ENCODE measurements at regions not wholly inside any gene's neighbourhood (a gene's known extent, or its start where the extent isn't known, plus 50 kb on each side); places are given as distances from the start of the nearest gene placed in this dataset.

GRCh38 chr5:63247651-63248050 lies 669.0 kb downstream of the LRRC70 start:
- TF ChIP-seq MAX (IDR thresholded peaks at IDR 0.05) (no peak), TEAD4 (IDR thresholded peaks at IDR 0.05) (no peak), FOXM1 (IDR thresholded peaks at IDR 0.05; ENCODE audit: borderline replicate concordance, low read depth) (no peak), ZBTB7A (IDR thresholded peaks at IDR 0.05; ENCODE audit: low read depth) (no peak), EP300 (IDR thresholded peaks at IDR 0.05; ENCODE audit: borderline replicate concordance) (no peak), TCF12 (IDR thresholded peaks at IDR 0.05; ENCODE audit: low read depth) (no peak), NFIC (IDR thresholded peaks at IDR 0.05) (no peak), CREB1 (IDR thresholded peaks at IDR 0.05; ENCODE audit: low read depth) (no peak), USF1 (IDR thresholded peaks at IDR 0.05) (no peak), CEBPB (IDR thresholded peaks at IDR 0.05) (no peak), RAD21 (IDR thresholded peaks at IDR 0.05; ENCODE audit: low read depth) (no peak), YY1 (IDR thresholded peaks at IDR 0.05; ENCODE audit: low read depth) (no peak), TAF1 (IDR thresholded peaks at IDR 0.05; ENCODE audit: low read depth) (no peak)
- TF ChIP-seq, protein P1, sequence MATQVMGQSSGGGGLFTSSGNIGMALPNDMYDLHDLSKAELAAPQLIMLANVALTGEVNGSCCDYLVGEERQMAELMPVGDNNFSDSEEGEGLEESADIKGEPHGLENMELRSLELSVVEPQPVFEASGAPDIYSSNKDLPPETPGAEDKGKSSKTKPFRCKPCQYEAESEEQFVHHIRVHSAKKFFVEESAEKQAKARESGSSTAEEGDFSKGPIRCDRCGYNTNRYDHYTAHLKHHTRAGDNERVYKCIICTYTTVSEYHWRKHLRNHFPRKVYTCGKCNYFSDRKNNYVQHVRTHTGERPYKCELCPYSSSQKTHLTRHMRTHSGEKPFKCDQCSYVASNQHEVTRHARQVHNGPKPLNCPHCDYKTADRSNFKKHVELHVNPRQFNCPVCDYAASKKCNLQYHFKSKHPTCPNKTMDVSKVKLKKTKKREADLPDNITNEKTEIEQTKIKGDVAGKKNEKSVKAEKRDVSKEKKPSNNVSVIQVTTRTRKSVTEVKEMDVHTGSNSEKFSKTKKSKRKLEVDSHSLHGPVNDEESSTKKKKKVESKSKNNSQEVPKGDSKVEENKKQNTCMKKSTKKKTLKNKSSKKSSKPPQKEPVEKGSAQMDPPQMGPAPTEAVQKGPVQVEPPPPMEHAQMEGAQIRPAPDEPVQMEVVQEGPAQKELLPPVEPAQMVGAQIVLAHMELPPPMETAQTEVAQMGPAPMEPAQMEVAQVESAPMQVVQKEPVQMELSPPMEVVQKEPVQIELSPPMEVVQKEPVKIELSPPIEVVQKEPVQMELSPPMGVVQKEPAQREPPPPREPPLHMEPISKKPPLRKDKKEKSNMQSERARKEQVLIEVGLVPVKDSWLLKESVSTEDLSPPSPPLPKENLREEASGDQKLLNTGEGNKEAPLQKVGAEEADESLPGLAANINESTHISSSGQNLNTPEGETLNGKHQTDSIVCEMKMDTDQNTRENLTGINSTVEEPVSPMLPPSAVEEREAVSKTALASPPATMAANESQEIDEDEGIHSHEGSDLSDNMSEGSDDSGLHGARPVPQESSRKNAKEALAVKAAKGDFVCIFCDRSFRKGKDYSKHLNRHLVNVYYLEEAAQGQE (IDR thresholded peaks at IDR 0.05; ENCODE audit: low read depth): no peak
